H1 (cell line): ENCODE measurements at regions not wholly inside any gene's neighbourhood (a gene's known extent, or its start where the extent isn't known, plus 50 kb on each side); places are given as distances from the start of the nearest gene placed in this dataset.

ENCODE experiments used
- ATF3 ChIP-seq: IDR thresholded peaks from 2 replicates; pipeline ENCODE4 v1.6.1; 2011; ENCODE audit warnings: low read depth, mild to moderate bottlenecking, low read length; ENCODE audit not compliant: insufficient read depth
- CBX8 ChIP-seq: fragments of 300-800, 300-1000 bp; sonication (generic); IDR thresholded peaks from 2 replicates; pipeline ENCODE4 v1.7.1; 2016; ENCODE audit warnings: low read depth, low read length, borderline replicate concordance
- E2F6 ChIP-seq: IDR thresholded peaks from 2 replicates; pipeline ENCODE4 v1.6.1; 2012; ENCODE audit warnings: inconsistent platforms
- RXRA ChIP-seq: IDR thresholded peaks from 2 replicates; pipeline ENCODE4 v1.6.1; 2011; ENCODE audit warnings: low read depth, mild to moderate bottlenecking, low read length, moderate library complexity; ENCODE audit not compliant: insufficient read depth
- SRF ChIP-seq: IDR thresholded peaks from 2 replicates; pipeline ENCODE4 v1.6.1; 2011; ENCODE audit warnings: mild to moderate bottlenecking, low read depth, low read length, moderate library complexity

GRCh38 chr4:62293551-62293950 is 1093.4 kb downstream of the ADGRL3 start (continued):
- TF ChIP-seq SRF (no peak), E2F6 (no peak), CBX8 (no peak), ATF3 (no peak), RXRA (no peak)
